ENCODE measurements at regions not wholly inside any gene's neighbourhood (a gene's known extent, or its start where the extent isn't known, plus 50 kb on each side); places are given as distances from the start of the nearest gene placed in this dataset.

DNA sequence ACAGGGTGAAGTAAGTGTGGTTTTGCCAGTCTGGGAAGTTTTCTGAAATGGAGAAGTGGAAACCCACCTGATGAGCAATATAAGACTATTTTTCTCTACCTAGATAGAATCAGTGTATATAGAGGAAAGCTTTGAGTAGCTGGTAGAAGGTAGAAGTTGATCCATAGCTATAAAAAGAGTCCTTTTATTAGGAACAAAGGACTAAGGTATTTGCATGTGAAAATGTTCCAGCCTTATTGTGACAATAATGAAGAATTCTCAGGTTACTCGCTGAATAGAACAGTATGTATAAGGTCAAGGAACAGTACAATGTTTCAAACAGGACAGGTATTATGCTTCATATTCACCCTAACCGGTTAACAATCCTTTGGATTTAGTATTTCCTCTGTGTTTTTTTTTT lies 972.2 kb downstream of the OTOL1 start:
- no peak for DNase-seq

DNA sequence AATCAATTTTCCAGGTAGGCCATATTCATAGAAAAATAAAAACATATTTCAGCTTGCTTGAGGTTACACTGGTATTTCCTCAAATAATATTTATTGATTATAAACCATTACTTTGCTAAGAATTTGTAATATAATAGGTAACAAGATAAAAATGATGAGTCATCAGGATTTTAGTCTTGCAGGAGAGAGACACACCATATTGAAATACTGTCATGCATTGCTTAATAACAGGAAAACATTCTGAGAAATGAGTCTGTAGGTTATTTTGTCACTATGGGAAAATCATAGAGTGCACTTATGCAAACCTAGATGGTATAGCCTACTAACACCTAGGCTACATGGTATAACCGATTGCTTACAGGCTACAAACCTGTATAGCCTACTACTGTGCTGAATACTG lies 990.5 kb downstream of the OTOL1 start:
- no peak for DNase-seq

DNA sequence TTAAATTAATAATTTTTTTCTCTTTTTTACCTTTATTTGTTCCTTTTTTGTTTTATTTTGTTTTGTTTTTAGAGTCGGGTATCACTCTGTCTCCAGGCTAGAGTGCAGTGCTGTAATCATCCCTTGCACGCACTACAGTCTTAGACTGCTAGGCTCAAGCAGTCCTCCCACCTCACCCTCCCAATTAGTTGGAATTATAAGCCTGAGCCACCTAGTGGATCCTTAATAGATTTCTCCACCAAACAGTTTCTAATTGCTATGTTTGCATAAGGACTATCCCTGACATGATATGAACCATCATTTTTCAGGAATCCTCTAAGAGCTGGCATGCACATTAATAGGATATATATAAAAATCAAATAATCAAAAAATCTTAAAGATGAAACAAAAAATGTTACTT lies 993.2 kb downstream of the OTOL1 start:
- DNase-seq, result no peak

DNA sequence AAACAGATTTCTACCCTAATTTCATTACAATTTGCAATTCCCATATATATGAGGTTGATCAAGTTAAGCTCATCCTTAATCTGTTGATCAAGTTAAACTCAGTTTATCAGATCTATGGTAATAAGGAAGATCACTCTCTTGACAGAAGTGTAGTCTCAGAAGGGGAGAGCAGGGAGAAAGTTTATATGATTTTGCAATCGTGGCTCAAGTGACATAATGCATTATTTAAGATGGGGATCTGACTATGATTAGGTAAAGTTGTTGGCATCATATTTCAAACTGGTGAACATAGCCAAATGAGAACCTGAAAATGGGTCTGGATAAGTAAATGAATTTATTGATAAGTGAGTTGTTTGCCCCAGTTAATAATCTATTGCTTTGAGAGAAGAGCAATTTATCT lies 995.3 kb downstream of the OTOL1 start:
- no peak for DNase-seq

DNA sequence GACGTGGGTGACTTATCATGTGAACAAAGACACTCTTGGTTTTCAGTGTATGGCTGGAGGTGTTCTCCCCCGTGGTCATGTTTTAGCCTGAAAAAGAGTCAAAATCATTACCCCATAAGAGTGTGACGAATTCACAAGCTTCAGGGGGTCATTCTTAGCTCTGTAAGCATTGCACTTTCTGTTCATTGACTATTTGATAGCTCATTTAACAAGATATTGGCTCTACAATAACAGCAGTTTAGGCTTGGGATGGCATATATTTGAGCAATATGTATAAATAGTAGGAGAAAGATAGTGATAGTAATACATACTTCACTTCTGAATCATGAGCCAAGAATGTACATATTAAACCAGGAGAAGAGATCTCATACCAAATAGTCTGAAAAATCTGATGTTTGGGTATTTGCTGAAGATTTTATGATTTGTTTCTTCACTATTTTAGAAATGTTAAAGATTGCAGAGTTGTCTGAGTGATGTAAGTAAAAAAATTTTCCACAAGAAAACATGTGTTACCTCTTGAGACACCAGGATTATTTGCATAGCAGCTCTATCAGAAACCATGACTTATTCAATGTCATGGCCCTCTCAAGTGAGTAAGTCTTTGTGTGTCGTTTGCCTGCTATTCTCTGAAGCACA lies 996.0 kb downstream of the OTOL1 start:
- no peak for DNase-seq

DNA sequence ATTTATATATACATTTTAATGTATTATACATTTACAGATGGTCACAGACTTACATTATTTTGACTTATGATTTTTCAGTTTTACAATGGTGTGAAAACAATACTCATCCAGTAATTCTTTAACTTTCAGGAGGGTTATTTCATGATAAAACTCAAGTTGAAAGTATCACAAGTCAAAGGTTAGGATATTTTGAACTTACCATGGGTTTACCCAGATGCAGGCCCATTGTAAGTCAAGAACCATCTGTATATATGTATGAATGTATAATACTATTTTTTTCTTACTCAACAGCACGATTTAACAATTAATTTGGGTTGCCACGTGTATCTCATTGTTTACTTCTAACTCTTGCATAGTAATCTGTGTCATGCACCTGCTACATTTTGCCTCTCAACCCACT lies 1002.0 kb downstream of the OTOL1 start:
- no peak for DNase-seq

DNA sequence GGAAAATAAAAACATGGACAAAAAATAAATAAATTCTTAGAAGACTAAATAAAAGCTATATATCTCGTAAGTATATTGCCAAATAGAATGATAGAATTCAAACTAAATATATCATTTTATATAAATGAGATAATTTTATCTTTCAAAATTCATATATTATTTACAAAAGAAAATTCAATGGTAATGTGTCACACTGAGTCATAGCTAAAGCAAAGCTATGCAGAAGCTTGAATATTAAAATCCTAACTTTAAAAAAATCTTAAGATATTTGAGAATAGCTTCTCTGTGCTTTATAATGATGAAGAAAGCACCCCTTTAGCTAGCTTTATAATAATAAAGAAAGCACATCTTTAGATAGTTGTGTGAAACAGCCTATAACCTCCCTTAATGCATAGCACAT lies 1010.8 kb downstream of the OTOL1 start:
- no peak for DNase-seq

DNA sequence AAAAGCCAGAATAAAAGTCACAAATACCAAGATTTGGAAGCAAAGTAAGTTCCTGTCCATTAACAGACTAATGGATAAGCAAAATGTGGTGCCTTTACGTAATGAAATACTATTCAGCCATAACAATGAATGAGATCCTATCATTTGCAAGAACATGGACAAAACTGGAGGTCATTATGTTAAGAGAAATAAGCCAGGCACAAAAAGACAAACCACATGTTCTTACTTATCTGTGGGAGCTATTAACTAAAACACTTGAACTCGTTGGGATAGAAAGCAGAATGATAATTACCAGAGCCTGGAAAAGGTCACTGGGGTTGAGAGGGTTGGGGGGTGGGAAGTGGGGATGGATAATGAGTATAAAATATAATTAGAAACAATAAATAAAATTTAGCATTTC lies 1015.9 kb downstream of the OTOL1 start:
- DNase-seq, result no peak

DNA sequence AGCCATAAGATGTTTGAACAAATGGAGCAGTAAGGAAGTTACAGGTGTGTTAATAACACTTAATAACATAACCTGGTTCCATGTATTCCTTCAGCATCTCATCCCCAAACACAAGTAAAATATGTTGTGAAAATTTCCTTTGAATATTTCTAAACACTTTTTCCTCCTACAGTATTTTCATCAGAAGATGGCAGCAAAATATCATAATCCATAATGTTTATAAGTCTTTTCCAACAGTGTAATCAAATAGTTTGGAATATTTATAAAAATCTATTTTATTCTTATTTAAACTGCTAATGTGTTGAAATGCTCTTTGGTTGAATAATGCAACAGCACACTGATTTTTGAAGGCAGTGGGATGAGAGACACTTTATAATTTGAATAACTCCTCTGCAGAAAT lies 1020.5 kb downstream of the OTOL1 start:
- DNase-seq, result no peak

DNA sequence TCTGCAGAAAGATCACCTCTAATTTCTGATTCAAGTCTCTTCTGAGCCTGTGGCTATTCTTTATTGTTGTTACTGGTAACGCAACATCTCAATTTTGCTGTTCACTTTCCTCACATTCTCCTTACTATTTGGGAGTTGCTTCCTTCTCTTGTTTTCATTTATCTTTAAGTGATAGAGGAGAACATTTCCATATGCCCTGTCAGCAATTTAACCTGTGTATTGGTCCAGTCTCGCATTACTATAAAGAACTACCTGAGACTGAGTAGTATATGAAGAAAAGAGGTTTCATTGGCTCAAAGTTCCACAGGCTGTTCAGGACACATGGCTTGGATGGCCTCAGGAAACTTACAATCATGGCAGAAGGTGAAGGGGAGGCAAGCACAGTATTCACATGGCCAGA lies 1025.1 kb downstream of the OTOL1 start:
- no peak for DNase-seq

DNA sequence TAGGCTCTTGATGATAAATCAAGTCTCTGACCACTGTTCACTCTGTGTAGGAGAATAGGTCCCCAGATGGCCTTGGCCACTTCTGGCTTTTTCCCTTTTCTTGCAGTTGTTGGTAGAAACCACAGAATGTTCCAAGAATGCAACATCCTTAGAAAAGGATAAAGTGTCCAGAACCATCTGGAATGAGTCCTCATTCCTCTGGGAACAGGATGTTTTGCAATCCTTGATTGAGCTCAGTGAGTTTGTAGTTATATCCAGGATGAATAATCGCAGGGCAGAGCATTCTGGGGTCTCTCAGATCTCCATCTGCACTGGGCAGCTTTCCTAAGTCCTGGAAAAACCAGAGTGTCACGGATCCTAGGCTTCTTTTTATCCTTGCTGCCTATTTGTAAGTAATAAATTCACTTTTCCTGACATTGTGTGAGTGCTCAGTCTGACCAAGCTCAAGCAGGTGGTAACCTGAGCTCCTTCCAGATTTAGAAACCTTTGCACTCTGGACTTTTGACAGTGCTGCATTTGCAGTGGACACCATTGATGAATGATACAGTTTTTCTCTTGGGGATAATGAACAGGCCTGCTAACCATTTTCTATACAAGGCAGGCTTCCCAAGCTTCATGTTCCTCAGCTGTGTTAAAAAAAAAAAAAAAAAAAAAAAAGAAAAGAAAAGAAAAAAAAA lies 1028.6 kb downstream of the OTOL1 start:
- no peak for DNase-seq

DNA sequence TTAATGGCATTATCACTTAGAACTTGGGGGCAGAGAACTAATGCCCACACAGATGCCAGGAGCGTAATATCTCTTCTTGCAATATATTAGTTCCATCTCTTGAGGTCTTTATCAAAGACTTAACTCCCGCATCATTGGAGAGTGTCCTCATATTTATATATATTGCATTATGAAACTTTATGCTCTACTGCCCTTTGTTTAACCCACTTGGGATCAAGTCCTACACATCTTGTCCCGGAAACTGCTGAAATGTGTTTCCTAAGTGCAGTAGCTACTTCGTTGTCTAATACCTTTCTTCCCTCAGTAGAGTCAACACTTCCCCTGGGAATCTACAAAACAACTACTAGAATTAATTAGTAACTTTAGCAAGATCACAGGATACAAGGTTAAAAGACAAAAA lies 1029.2 kb downstream of the OTOL1 start:
- DNase-seq, result no peak

DNA sequence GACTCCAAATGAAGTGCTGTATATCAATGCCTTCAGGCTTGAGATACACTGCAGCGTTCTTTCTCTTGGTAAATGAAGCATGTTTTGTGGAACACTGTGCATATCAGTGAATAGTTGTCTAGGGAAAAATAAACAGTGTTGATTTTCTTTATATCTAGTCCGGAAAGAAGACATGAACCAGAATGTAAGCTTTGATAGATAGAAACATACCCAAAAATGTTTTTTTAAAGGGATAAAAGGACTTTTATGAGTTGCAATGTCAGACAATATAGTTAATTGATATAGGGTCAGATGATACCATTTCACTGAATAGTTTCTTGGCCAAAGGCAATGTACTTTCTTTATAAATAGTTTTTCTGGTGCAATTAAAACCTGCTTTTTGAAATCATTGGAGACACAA lies 1037.8 kb downstream of the OTOL1 start:
- DNase-seq, result no peak

DNA sequence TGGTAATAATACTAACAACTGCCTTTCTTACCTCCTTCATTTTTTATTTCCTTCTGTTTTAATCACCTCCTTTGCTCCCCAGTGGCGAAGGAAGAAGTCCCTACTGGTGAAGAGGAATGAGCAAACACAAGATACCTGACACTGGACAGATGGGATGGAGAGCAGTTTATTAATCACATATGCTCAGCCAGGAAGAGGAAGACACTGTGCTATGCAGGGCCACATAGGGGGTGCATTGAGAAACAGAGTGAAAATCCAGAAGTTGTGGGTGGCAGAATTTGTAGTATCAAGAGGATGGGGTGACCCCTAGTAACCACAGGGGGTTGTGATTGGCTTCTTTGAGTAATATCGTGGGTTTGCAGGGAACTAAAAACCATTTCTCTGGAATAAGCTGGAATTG lies 1041.9 kb downstream of the OTOL1 start:
- DNase-seq, result no peak

DNA sequence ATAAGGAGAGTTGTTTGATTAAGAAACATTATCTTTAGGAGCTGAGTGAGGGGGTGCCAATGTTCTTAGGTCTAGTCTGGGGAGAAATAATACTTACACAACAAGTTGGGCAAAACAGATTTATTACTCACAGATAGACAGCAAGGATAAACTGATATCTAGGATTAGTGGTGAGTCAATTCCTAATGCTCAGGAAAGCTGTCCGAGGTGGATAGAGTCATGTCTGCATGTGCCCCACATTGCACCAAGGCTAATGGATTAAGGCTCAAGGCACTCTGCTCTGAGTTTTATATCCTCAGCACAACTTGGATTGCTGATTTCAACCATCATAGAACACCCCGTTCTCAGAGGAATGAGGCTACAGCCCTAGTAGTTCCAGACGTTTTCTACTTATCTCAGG lies 1042.3 kb downstream of the OTOL1 start:
- DNase-seq, result no peak

DNA sequence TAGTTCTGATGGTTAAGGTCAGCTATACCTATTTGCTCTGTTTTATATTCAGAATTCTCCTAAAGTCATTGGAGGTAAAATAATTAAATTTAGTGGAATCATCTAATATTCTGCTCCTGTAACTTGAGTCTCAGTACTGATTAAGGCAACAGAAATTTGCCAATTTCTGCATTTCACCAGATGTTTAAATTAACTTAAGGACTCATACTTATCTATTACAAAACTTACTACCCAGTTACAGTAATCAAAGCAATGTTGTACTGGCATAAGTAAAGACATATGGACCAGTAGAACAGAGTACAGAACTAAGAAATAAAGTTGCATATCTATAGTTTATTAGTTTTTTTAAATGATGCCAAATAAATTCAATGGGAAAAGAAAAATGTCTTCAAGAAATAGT lies 1043.8 kb downstream of the OTOL1 start:
- DNase-seq, result no peak

DNA sequence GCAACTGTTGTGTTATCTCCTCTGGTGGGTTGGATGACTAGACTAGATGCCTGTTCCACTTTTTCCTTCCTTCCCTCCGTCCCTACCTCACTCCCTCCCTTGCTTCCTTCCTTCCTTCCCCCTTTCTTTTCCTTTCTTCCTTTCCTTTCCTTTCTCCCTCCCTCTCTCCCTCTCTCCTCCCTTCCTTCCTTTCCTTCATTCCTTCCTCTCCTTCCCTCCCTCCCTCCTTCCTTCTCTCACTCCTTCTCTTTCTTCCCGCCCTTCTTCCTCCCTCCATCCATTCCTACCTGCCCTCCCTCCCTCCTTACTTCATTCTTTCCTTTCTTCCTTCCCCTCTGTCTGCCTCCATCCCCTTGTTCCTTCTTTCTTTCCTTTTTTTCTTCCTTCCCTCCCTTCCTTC lies 1045.3 kb downstream of the OTOL1 start:
- DNase-seq, result no peak

DNA sequence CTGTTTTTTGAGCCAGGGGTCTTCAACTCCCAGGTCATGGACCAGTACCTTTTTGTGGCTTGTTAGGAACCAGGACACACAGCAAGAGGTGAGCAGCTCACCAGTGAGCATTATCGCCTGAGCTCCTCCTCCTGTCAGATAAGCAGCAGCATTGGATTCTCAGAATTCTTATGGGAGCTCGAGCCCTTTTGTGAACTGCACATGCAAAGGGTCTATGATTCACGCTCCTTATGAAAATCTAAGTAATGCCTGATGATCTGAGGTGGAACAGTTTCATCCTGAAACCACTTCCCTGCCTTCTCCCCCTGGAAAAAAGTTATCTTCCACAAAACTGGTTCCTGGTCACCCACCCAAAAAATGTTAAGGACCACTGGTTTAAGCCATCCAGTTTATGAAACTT lies 1047.6 kb downstream of the OTOL1 start:
- no peak for DNase-seq

DNA sequence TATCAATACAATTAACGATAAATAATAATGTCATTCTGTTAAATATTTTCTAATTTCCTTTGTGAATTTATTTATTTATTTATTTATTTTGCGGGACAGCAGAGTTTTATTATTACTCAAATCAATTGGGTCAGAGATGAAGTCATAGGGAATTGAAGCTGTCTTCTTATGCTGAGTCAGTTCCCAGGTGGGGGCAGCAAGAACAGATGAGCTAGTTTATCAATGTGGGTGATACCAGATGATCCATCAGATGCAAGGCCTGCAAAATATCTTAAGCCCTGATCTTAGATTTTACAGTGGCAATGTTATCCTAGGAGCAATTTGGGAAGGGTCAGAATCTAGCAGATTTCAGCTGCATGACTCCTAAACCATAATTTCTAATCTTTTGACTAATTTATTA lies 1050.3 kb downstream of the OTOL1 start:
- no peak for DNase-seq

DNA sequence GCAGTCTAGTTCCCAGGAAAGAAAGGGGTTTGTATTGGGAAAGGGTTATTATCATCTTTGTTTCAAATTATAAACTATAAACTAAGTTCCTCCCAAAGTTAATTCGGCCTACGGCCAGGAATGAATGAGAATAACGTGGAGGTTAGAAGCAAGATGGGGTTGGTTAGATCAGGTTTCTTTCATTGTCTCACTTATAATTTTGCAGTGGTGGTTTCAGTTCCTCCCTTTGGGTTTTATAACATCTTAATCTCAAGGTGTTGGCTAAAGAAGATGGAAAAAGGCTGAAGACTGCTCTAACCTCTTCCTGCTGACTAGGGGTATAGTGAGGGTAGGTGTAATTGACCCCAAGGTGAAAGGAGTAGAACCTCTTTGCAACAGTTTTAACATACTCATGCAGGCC lies 1050.7 kb downstream of the OTOL1 start:
- no peak for DNase-seq

DNA sequence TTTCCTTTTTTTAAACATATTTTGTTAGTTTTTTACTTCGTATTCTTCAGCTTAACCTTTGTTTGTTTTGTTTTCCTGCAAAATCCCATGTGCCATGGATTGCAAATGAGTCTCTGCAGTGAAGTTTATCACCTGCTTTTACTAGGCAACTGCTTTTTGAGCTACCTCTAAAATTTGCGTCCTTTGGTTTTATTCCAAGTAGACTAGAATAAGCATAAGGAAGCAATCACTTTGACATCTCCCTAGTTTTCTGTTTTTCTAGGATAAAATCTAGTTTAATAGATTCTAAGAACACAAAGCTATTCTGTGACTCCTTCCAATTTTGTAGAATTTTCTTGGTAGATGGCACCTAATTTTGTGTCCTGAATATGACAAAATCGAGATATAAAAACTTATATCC lies 1059.2 kb downstream of the OTOL1 start:
- no peak for DNase-seq

DNA sequence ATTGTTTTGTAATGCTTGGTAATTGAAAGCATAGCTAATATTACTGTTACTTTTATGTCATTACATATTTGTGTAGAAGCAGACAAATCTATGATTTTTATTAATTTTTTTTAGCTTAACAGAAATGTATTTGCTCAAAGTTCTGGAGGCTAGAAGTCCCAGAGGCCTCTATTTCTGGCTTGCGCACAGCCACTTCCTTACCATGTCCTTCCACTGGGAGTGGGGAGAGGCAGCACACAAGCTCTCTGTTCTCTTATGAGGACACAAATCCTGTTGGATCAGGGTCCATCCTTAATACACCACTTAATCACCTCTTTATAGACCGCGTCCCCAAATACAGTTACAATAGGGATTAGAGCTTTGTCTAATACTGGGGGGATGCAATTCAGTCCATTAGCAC lies 1061.4 kb downstream of the OTOL1 start:
- no peak for DNase-seq

DNA sequence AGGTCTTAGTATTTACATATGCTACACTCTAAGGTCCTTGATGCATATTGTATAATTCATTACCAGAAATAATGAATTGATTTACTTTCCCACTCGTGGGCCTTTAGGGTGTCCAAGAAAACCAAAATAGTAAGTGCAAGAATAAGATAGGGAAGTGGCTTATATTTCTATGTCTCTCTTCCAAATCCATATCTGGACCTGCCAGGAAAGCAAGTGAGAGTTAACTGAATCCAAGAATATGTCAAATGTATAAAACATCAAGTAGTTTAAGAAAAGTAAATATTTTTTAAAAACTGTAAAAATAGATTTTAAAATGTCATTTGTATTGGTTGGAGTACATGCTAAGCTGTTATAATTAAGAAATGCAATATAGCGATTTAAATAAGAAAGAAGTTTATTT lies 1072.1 kb downstream of the OTOL1 start:
- no peak for DNase-seq

DNA sequence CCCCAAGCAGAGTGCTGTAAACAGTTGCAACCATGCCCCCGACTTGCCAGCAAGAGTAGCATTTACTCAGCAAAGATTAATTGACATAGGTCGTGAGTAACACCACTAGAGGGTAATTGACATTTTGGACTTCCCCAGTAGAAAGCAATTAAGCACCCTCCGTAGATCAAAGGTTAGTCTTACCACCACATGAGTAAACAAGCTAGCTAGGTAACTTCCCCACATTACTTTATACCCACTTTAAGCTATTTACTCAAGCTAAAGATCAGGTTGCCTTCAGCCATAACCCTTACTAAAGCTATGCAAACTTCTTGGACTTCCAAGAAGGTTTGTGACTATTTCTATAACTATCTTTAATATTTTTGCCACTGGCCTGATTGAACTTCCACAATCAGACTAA lies 1072.7 kb downstream of the OTOL1 start:
- no peak for DNase-seq

DNA sequence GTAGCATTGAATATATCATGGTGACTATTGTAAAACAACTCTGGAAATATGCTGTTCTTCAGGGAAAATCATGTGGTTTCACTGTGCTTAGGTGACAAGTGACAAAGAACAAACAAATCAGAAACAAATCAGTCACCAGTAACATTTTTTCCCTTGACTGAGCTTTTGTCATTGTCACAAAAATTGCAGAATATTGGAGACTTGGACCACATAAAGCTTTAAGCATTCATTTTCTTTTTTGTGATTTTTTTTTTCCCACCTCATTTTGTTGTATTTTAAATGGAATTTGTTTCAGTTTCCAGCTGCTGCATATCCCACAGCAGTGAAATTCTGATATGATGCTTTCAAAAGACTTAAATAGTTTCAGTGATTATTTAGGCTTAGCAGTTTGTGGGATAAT lies 1088.4 kb downstream of the OTOL1 start:
- DNase-seq, result no peak

Measured in stimulated activated naive CD4-positive, alpha-beta T cell (primary cell).